Vagina (tissue), 2 donors: ENCODE measurements at regions not wholly inside any gene's neighbourhood (a gene's known extent, or its start where the extent isn't known, plus 50 kb on each side); places are given as distances from the start of the nearest gene placed in this dataset.

Experiments
- POLR2AphosphoS5 ChIP-seq, 2 donors: sonication (generic); formaldehyde crosslinking; IDR thresholded peaks; one replicate each; pipeline ENCODE4 v1.9.0; 2017; ENCODE audit warnings: antibody characterized with exemption in 2 of 2, mild to moderate bottlenecking in 2 of 2, low read depth in 1 of 2; ENCODE audit not compliant: insufficient read depth in 1 of 2
- TF ChIP-seq, protein P1 (sequence below), 3 experiments: fragments of 450-650 bp in 2 of 3; fragments of 200-600 bp in 1 of 3; sonication (generic) in 1 of 3; IDR thresholded peaks; one replicate each; pipeline ENCODE4 v1.5.1; 2017 to 2019; ENCODE audit warnings: antibody characterized with exemption in 3 of 3, mild to moderate bottlenecking in 2 of 3, moderate library complexity in 2 of 3

DNA sequence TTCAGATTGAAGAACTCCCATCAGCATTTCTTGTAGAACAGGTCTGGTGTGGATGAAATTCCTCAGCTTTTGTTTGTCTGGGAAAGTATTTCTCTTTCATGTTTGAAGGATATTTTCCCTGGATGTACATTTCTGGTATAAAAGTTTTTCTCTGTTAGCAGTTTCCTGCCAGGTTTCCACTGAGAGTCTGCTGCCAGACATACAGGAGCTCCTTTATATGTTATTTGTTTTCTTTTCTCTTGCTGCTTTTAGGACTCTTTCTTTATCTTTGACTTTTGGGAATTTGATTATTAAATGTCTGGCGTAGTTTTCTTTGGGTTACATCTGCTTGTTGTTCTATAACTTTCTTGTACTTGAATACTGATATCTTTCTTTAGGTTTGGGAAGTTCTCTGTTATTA is 486.5 kb downstream of the ARAP2 start:
- TF ChIP-seq, protein P1, sequence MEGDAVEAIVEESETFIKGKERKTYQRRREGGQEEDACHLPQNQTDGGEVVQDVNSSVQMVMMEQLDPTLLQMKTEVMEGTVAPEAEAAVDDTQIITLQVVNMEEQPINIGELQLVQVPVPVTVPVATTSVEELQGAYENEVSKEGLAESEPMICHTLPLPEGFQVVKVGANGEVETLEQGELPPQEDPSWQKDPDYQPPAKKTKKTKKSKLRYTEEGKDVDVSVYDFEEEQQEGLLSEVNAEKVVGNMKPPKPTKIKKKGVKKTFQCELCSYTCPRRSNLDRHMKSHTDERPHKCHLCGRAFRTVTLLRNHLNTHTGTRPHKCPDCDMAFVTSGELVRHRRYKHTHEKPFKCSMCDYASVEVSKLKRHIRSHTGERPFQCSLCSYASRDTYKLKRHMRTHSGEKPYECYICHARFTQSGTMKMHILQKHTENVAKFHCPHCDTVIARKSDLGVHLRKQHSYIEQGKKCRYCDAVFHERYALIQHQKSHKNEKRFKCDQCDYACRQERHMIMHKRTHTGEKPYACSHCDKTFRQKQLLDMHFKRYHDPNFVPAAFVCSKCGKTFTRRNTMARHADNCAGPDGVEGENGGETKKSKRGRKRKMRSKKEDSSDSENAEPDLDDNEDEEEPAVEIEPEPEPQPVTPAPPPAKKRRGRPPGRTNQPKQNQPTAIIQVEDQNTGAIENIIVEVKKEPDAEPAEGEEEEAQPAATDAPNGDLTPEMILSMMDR (IDR thresholded peaks at IDR 0.05): no peak
- TF ChIP-seq POLR2AphosphoS5 (IDR thresholded peaks at IDR 0.05; ENCODE audit: insufficient read depth in 1 of 2, low read depth in 1 of 2): no peak
